ENCODE measurements at regions not wholly inside any gene's neighbourhood (a gene's known extent, or its start where the extent isn't known, plus 50 kb on each side); places are given as distances from the start of the nearest gene placed in this dataset.

GRCh38 chr5:51001227-51001923 is 334.9 kb downstream of the PARP8 start:
- TF ChIP-seq CTCF (IDR thresholded peaks at IDR 0.05) (no peak), ZFX (IDR thresholded peaks at IDR 0.05; ENCODE audit: borderline replicate concordance) (no peak)
